Neutrophil (primary cell): ENCODE measurements at regions not wholly inside any gene's neighbourhood (a gene's known extent, or its start where the extent isn't known, plus 50 kb on each side); places are given as distances from the start of the nearest gene placed in this dataset.
"Not testable (repeated sequence)": the region's sequence is repeated elsewhere in the genome, so short reads cannot be mapped to it uniquely, and the experiment has no call there.

ENCODE experiments used
- H3K27ac ChIP-seq: fragments of 200-600 bp; sonication (generic); 2 replicates; pipeline ENCODE4 v1.5.1; 2016; ENCODE audit warnings: mild to moderate bottlenecking, moderate library complexity
- H3K27me3 ChIP-seq: fragments of 200-600 bp; sonication (generic); 2 replicates; pipeline ENCODE4 v1.6.0; 2016; ENCODE audit warnings: mild to moderate bottlenecking
- H3K36me3 ChIP-seq: fragments of 200-600 bp; sonication (generic); 2 replicates; pipeline ENCODE4 v1.5.1; 2017
- H3K4me1 ChIP-seq, 2 experiments: fragments of 200-600 bp in 1 of 2; sonication (generic) in 1 of 2; 1 replicate in 1 of 2; 2 replicates in 1 of 2; pipeline versions ENCODE4 v1.5.1 to v1.6.1; 2013 to 2016; ENCODE audit warnings: low read depth in 1 of 2, low read length in 1 of 2, mild to moderate bottlenecking in 1 of 2, moderate library complexity in 1 of 2; ENCODE audit not compliant: control insufficient read depth in 1 of 2, insufficient read depth in 1 of 2
- H3K4me3 ChIP-seq, 2 experiments: fragments of 200-600 bp in 1 of 2; sonication (generic) in 1 of 2; 1 replicate in 1 of 2; 2 replicates in 1 of 2; pipeline ENCODE4 v1.5.1; 2013 to 2016; ENCODE audit warnings: low read depth in 1 of 2, low read length in 1 of 2, mild to moderate bottlenecking in 1 of 2, moderate library complexity in 1 of 2
- H3K9me3 ChIP-seq: fragments of 200-600 bp; sonication (generic); 2 replicates; pipeline ENCODE4 v1.5.1; 2016
- CTCF ChIP-seq: fragments of 200-600 bp; sonication (generic); IDR thresholded peaks from 2 replicates; pipeline ENCODE4 v1.5.1; 2016; ENCODE audit warnings: antibody characterized with exemption

GRCh38 chr19:23984911-23985310 is 70.2 kb downstream of the ZNF726 start:
- not testable (repeated sequence) for H3K4me3 ChIP-seq, H3K9me3 ChIP-seq, H3K4me1 ChIP-seq, H3K27ac ChIP-seq, H3K36me3 ChIP-seq, H3K27me3 ChIP-seq

DNA sequence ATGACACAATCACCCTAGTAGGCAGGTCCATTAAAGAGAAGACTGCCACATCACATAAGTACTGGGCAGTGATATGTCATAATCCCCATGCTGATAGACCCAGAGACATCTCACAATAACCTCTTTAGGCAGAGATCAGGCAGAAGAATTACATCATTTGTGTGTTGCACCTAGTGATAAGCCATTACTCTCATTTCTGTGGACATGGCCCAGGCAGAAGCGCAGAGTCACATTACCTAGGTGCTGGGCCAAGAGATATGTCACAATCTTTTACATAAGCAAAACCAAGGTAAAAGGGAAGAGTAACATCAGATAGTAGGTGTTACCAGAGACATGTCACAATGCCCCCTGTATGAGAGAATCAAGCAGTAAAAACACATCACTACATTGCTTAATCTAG is 71.9 kb downstream of the ZNF726 start:
- H3K4me1 ChIP-seq = no peaks in the 10 kb centered on the region
- no peak overlapping the region for H3K27ac ChIP-seq
- no peak overlapping the region for H3K4me3 ChIP-seq
- peaks cover 3% of the 10 kb centered on the region for H3K9me3 ChIP-seq
- TF ChIP-seq CTCF = no peak
- H3K36me3 ChIP-seq = no peaks in the 10 kb centered on the region
- H3K27me3 ChIP-seq = no peaks in the 10 kb centered on the region

GRCh38 chr19:23991170-23991569 is 76.5 kb downstream of the ZNF726 start:
- TF ChIP-seq CTCF = no peak
- no peaks in the 10 kb centered on the region for H3K27me3 ChIP-seq
- peaks cover 3% of the 10 kb centered on the region for H3K9me3 ChIP-seq
- H3K27ac ChIP-seq = no peak overlapping the region
- H3K4me3 ChIP-seq = no peak overlapping the region
- H3K36me3 ChIP-seq = no peaks in the 10 kb centered on the region
- no peaks in the 10 kb centered on the region for H3K4me1 ChIP-seq

- Histone ChIP-seq H3K36me3 (no peaks in the 10 kb centered on the region), H3K9me3 (peaks cover 3% of the 10 kb centered on the region), H3K27ac (no peak overlapping the region), H3K4me3 (no peak overlapping the region), H3K27me3 (no peaks in the 10 kb centered on the region), H3K4me1 (no peaks in the 10 kb centered on the region)
- no peak for TF ChIP-seq CTCF
Measured at GRCh38 chr19:23992348-23992747, 77.7 kb downstream of the ZNF726 start.

GRCh38 chr19:23993440-23993839 is 78.8 kb downstream of the ZNF726 start:
- Histone ChIP-seq H3K9me3 (peaks cover 3% of the 10 kb centered on the region), H3K27me3 (no peaks in the 10 kb centered on the region), H3K4me3 (no peak overlapping the region), H3K4me1 (no peaks in the 10 kb centered on the region), H3K27ac (no peak overlapping the region), H3K36me3 (no peaks in the 10 kb centered on the region)
- no peak for TF ChIP-seq CTCF

- H3K27ac ChIP-seq = no peak overlapping the region
- no peaks in the 10 kb centered on the region for H3K27me3 ChIP-seq
- H3K9me3 ChIP-seq = no peaks in the 10 kb centered on the region
- no peak overlapping the region for H3K4me3 ChIP-seq
- H3K4me1 ChIP-seq = no peaks in the 10 kb centered on the region
- H3K36me3 ChIP-seq = no peaks in the 10 kb centered on the region
- TF ChIP-seq CTCF = no peak
Measured at GRCh38 chr19:23996549-23996948, 81.9 kb downstream of the ZNF726 start.
